Dedifferentiated amniotic fluid mesenchymal stem cell (primary cell): ENCODE measurements at regions not wholly inside any gene's neighbourhood (a gene's known extent, or its start where the extent isn't known, plus 50 kb on each side); places are given as distances from the start of the nearest gene placed in this dataset.
"Not testable (repeated sequence)": the region's sequence is repeated elsewhere in the genome, so short reads cannot be mapped to it uniquely, and the experiment has no call there.

Experiments
- DNase-seq: peaks from one replicate; pipeline ENCODE4 v3.0.0-alpha.2; 2016; ENCODE audit errors: extremely low spot score

- DNase-seq: no peak
These were observed 54.4 kb upstream of the IQCM start for GRCh38 chr4:149870008-149870407.

GRCh38 chr4:149881744-149882143 lies 66.1 kb upstream of the IQCM start:
- DNase-seq: no peak

GRCh38 chr4:149882251-149882650 lies 66.6 kb upstream of the IQCM start:
- DNase-seq: no peak

GRCh38 chr4:149884046-149884445 lies 68.4 kb upstream of the IQCM start:
- no peak for DNase-seq

- no peak for DNase-seq
These were observed 69.0 kb upstream of the IQCM start for GRCh38 chr4:149884529-149885181.

GRCh38 chr4:149885896-149886295 lies 70.3 kb upstream of the IQCM start:
- DNase-seq: peak; percentile 44

GRCh38 chr4:149886786-149887490 lies 71.3 kb upstream of the IQCM start:
- no peak for DNase-seq

- DNase-seq: no peak
These were observed 74.3 kb upstream of the IQCM start for GRCh38 chr4:149889991-149890390.

- no peak for DNase-seq
These were observed 74.9 kb upstream of the IQCM start for GRCh38 chr4:149890531-149890930.

- DNase-seq: no peak
These were observed 75.8 kb upstream of the IQCM start for GRCh38 chr4:149891426-149891825.

- no peak for DNase-seq
These were observed 80.8 kb upstream of the IQCM start for GRCh38 chr4:149896432-149896831.

GRCh38 chr4:149897783-149898182 lies 82.1 kb upstream of the IQCM start:
- no peak for DNase-seq

GRCh38 chr4:149901128-149901527 lies 85.5 kb upstream of the IQCM start:
- DNase-seq: no peak

- no peak for DNase-seq
These were observed 86.6 kb upstream of the IQCM start for GRCh38 chr4:149902242-149902641.

GRCh38 chr4:149910177-149910576 lies 94.5 kb upstream of the IQCM start:
- DNase-seq: no peak

- no peak for DNase-seq
These were observed 95.1 kb upstream of the IQCM start for GRCh38 chr4:149910604-149911350.

- DNase-seq: no peak
These were observed 95.7 kb upstream of the IQCM start for GRCh38 chr4:149911354-149911753.

- DNase-seq: no peak
These were observed 96.4 kb upstream of the IQCM start for GRCh38 chr4:149912000-149912399.

GRCh38 chr4:149914119-149915115 lies 98.8 kb upstream of the IQCM start:
- DNase-seq: peak; percentile 58

GRCh38 chr4:149915735-149916134 lies 100.1 kb upstream of the IQCM start:
- not testable (repeated sequence) for DNase-seq

GRCh38 chr4:149923736-149924135 lies 108.1 kb upstream of the IQCM start:
- DNase-seq: no peak

GRCh38 chr4:149927514-149927913 lies 111.9 kb upstream of the IQCM start:
- DNase-seq: no peak
